ENCODE measurements at regions not wholly inside any gene's neighbourhood (a gene's known extent, or its start where the extent isn't known, plus 50 kb on each side); places are given as distances from the start of the nearest gene placed in this dataset.

DNA sequence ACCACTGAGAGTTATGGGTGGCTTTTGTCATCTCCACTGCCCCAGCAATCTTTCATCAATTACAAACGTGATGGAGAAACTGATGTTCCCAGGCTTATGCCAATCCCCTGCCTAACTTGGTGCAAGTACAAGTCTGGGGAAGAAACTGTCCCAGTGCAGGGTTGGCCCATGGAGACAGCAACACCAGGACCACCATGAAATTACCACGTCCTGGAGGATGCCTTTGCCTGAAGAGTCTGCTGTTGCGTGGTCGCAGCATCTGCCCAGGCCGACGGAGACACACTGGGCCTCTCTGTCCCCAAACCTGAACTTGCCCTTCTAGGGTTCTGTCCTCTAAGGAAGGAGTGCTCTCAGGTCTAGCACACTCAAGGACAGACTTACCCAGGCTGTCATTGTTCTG is 496.8 kb upstream of the RAB6C start:
- no peak overlapping the region for H3K4me3 ChIP-seq (ENCODE audit: low read length)
- no peaks in the 10 kb centered on the region for H3K4me1 ChIP-seq (ENCODE audit: control insufficient read depth in 2 of 2, insufficient read depth in 2 of 2, low read length in 2 of 2)
- peaks cover 0 to 12% (median 4%) of the 10 kb centered on the region in 5 donors for H3K27me3 Mint-ChIP-seq
- no peak overlapping the region for H3K27ac Mint-ChIP-seq
- ChIA-PET POLR2A (no interaction called here), CTCF (no interaction called here)
- H3K9me3 Mint-ChIP-seq, result peaks cover 0 to 3% (median 0%) of the 10 kb centered on the region in 11 donors
- H3K4me1 Mint-ChIP-seq, result peaks cover 0 to 5% (median 0%) of the 10 kb centered on the region in 7 donors
- H3K36me3 ChIP-seq (ENCODE audit: control insufficient read depth in 2 of 3, insufficient read depth in 3 of 3, low read length in 3 of 3), result no peaks in the 10 kb centered on the region
- no peaks in the 10 kb centered on the region for H3K9me3 ChIP-seq (ENCODE audit: control insufficient read depth in 2 of 3, low read length in 3 of 3)
- intact Hi-C loops (cut with micrococcal nuclease), result no loop called here
- H3K27ac ChIP-seq (ENCODE audit: low read depth, low read length), result no peak overlapping the region
- H3K27me3 ChIP-seq (ENCODE audit: control insufficient read depth in 2 of 2, insufficient read depth in 2 of 2, low read length in 2 of 2), result no peaks in the 10 kb centered on the region
- H3K36me3 Mint-ChIP-seq, result no peaks in the 10 kb centered on the region
- no peak for DNase-seq
- no peak overlapping the region for H3K4me3 Mint-ChIP-seq
- ATAC-seq, result no peak

DNA sequence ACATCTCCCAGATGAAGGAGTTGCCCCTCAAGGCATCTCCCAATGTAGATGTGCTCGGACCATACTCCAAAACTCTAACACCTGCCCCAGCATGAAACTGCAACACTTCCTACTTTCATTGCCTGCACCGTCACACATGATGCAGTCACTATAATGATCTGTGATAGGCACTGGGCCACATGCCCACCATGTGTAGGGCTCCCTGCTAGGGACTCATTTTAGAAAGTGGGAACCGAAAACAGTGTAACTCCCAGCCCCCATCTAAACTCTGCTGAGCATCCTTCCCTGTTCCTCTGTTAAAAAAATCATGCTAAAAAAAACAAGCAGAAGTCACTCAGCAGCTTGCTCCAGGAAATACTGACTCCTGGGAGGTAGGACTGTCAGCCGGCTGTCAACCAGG is 496.1 kb upstream of the RAB6C start:
- DNase-seq (no peak), ATAC-seq (peak; percentile 51)
- intact Hi-C loops (cut with micrococcal nuclease), result no loop called here
- Histone ChIP-seq H3K4me1 (ENCODE audit: control insufficient read depth in 2 of 2, insufficient read depth in 2 of 2, low read length in 2 of 2) (no peaks in the 10 kb centered on the region), H3K4me3 (ENCODE audit: low read length) (no peak overlapping the region), H3K27me3 (ENCODE audit: control insufficient read depth in 2 of 2, insufficient read depth in 2 of 2, low read length in 2 of 2) (no peaks in the 10 kb centered on the region), H3K36me3 (ENCODE audit: control insufficient read depth in 2 of 3, insufficient read depth in 3 of 3, low read length in 3 of 3) (no peaks in the 10 kb centered on the region), H3K27ac (ENCODE audit: low read depth, low read length) (no peak overlapping the region), H3K9me3 (ENCODE audit: control insufficient read depth in 2 of 3, low read length in 3 of 3) (no peaks in the 10 kb centered on the region)
- no peak overlapping the region for H3K4me3 Mint-ChIP-seq
- CTCF ChIA-PET, result no interaction called here
- peaks cover 0 to 5% (median 0%) of the 10 kb centered on the region in 7 donors for H3K4me1 Mint-ChIP-seq
- no peak overlapping the region for H3K27ac Mint-ChIP-seq
- POLR2A ChIA-PET, result no interaction called here
- no peaks in the 10 kb centered on the region for H3K36me3 Mint-ChIP-seq
- H3K9me3 Mint-ChIP-seq, result peaks cover 0 to 3% (median 0%) of the 10 kb centered on the region in 11 donors
- H3K27me3 Mint-ChIP-seq, result peaks cover 0 to 12% (median 4%) of the 10 kb centered on the region in 5 donors

DNA sequence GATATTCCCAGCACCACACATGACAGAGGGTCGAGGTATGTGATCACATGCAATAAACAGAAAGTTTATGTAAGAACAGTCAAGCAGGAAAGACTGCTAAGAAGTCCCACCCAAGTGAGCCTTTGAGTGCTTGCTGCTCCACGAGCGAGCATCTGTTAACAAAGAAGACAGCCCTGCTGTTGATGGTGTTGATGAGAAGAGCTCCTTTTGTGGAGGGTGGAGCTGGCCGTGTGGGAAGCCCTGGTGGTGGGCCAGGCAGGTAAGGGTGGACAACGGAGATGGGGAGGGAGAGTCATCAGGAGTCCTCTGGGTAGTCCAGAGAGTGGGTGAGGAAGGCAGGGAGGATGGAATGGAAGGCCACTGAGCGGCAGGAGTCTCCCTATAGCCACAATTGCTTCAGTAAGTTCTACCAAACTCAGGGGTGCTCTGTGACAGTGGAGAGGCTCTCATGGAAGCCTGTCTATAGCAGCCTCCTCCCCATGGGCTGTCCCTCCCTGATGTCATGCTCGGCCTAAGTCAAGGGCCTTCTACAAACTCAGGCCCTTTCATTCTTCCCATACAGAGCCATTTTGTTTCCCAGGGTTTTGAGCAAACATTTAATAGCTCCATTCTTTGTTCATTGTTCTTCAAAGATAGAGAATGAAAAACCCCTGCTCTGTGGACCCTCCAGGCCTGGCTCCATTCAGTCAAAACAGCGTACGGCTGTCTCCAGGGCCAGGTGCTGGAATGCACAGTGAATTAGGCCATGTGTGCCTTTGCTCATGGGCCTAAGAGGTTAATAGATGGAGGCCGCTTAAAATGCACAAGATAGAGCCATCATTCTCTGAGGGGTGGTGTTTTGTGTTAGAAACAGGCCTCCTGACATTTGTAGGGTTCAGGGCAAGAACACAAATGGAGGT is 494.2 kb upstream of the RAB6C start:
- Mint-ChIP-seq H3K27ac (no peak overlapping the region), H3K36me3 (no peaks in the 10 kb centered on the region), H3K4me1 (peaks cover 0 to 5% (median 0%) of the 10 kb centered on the region in 7 donors), H3K9me3 (peaks cover 0 to 5% (median 0%) of the 10 kb centered on the region in 11 donors), H3K27me3 (peaks cover 0 to 16% (median 4%) of the 10 kb centered on the region in 5 donors), H3K4me3 (no peak overlapping the region)
- Histone ChIP-seq H3K27me3 (ENCODE audit: control insufficient read depth in 2 of 2, insufficient read depth in 2 of 2, low read length in 2 of 2) (no peaks in the 10 kb centered on the region), H3K9me3 (ENCODE audit: control insufficient read depth in 2 of 3, low read length in 3 of 3) (no peaks in the 10 kb centered on the region), H3K36me3 (ENCODE audit: control insufficient read depth in 2 of 3, insufficient read depth in 3 of 3, low read length in 3 of 3) (no peaks in the 10 kb centered on the region), H3K4me3 (ENCODE audit: low read length) (no peak overlapping the region), H3K4me1 (ENCODE audit: control insufficient read depth in 2 of 2, insufficient read depth in 2 of 2, low read length in 2 of 2) (no peaks in the 10 kb centered on the region), H3K27ac (ENCODE audit: low read depth, low read length) (no peak overlapping the region)
- no peak for ATAC-seq
- DNase-seq, result no peak
- ChIA-PET POLR2A (no interaction called here), CTCF (no interaction called here)
- intact Hi-C loops (cut with micrococcal nuclease), result no loop called here

DNA sequence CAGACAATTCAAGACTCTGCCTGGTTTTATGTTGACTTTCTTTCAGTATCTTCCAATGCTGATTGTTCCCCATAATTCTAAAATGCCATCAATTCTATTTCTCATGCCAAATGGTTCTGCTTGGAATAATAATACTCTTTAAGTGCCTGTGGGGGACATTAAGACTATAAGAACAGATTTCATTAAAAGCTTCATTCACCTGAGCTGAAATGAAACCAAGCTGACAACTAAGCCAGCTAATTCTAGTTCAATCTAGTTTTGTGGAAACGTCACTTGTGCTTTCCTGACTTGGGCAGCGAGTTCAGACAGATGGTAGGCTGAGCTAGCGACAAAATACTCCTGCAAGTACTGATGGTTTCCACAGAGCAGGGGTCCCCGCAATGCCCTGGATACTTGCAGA is 491.1 kb upstream of the RAB6C start:
- no peaks in the 10 kb centered on the region for H3K4me1 Mint-ChIP-seq
- H3K9me3 Mint-ChIP-seq, result peaks cover 0 to 5% (median 0%) of the 10 kb centered on the region in 11 donors
- no peak overlapping the region for H3K27ac ChIP-seq (ENCODE audit: low read depth, low read length)
- ChIA-PET CTCF (no interaction called here), POLR2A (no interaction called here)
- no peak overlapping the region for H3K4me3 Mint-ChIP-seq
- no peaks in the 10 kb centered on the region for H3K27me3 ChIP-seq (ENCODE audit: control insufficient read depth in 2 of 2, insufficient read depth in 2 of 2, low read length in 2 of 2)
- H3K36me3 Mint-ChIP-seq, result no peaks in the 10 kb centered on the region
- H3K36me3 ChIP-seq (ENCODE audit: control insufficient read depth in 2 of 3, insufficient read depth in 3 of 3, low read length in 3 of 3), result no peaks in the 10 kb centered on the region
- DNase-seq (no peak), ATAC-seq (no peak)
- H3K27ac Mint-ChIP-seq, result no peak overlapping the region
- no peaks in the 10 kb centered on the region for H3K4me1 ChIP-seq (ENCODE audit: control insufficient read depth in 2 of 2, insufficient read depth in 2 of 2, low read length in 2 of 2)
- peaks cover 0 to 13% (median 4%) of the 10 kb centered on the region in 5 donors for H3K27me3 Mint-ChIP-seq
- intact Hi-C loops (cut with micrococcal nuclease), result no loop called here
- H3K4me3 ChIP-seq (ENCODE audit: low read length), result no peak overlapping the region
- H3K9me3 ChIP-seq (ENCODE audit: control insufficient read depth in 2 of 3, low read length in 3 of 3), result no peaks in the 10 kb centered on the region

DNA sequence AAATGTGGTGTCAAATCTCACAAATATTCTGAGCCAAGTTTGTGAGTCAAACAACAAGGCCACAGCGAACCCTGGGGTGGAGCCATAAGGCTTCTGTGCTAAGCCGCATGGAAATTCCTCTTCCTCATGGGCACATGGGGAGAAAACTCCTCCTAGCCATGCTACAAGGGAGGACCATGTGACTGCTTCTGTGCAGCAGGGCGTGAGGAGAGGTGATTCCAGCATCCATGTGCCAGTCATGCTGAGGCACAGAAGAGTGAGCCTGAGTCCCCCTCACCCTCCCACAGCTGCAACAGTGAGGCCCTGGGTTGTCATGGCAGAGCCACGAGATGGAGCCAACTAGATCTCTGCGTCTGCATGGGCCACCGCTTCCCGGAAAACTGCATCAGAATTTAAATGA is 488.8 kb upstream of the RAB6C start:
- no peaks in the 10 kb centered on the region for H3K9me3 ChIP-seq (ENCODE audit: control insufficient read depth in 2 of 3, low read length in 3 of 3)
- CTCF ChIA-PET, result no interaction called here
- H3K27ac ChIP-seq (ENCODE audit: low read depth, low read length), result no peak overlapping the region
- no peak overlapping the region for H3K27ac Mint-ChIP-seq
- no peak overlapping the region for H3K4me3 ChIP-seq (ENCODE audit: low read length)
- DNase-seq (no peak), ATAC-seq (no peak)
- POLR2A ChIA-PET, result no interaction called here
- no peaks in the 10 kb centered on the region for H3K36me3 Mint-ChIP-seq
- H3K27me3 Mint-ChIP-seq, result peaks cover 0 to 12% (median 8%) of the 10 kb centered on the region in 5 donors
- H3K9me3 Mint-ChIP-seq, result peaks cover 0 to 5% (median 0%) of the 10 kb centered on the region in 11 donors
- no peaks in the 10 kb centered on the region for H3K27me3 ChIP-seq (ENCODE audit: control insufficient read depth in 2 of 2, insufficient read depth in 2 of 2, low read length in 2 of 2)
- H3K36me3 ChIP-seq (ENCODE audit: control insufficient read depth in 2 of 3, insufficient read depth in 3 of 3, low read length in 3 of 3), result no peaks in the 10 kb centered on the region
- no peaks in the 10 kb centered on the region for H3K4me1 ChIP-seq (ENCODE audit: control insufficient read depth in 2 of 2, insufficient read depth in 2 of 2, low read length in 2 of 2)
- no peaks in the 10 kb centered on the region for H3K4me1 Mint-ChIP-seq
- intact Hi-C loops (cut with micrococcal nuclease), result no loop called here
- H3K4me3 Mint-ChIP-seq, result no peak overlapping the region

DNA sequence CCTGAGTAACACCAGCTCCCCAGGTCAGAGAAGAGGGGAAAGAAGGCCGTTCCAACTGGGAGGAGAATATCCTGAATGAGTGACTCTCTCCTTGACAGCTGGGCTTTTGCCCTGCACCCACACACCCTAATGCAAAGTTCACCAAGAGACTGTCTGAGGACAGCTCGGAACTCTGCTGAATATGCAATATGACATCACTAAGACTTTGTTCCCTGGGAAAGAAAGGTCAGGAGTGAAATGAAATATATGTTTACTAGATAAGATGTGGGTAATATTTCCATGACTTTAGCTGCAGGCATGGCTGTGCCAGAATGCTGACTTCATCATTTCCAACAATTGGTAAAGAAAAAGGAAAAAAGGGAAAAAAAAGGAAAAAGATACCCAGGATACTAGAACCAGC is 488.2 kb upstream of the RAB6C start:
- DNase-seq, result no peak
- H3K36me3 Mint-ChIP-seq, result no peaks in the 10 kb centered on the region
- Histone ChIP-seq H3K27me3 (ENCODE audit: control insufficient read depth in 2 of 2, insufficient read depth in 2 of 2, low read length in 2 of 2) (no peaks in the 10 kb centered on the region), H3K27ac (ENCODE audit: low read depth, low read length) (no peak overlapping the region), H3K4me1 (ENCODE audit: control insufficient read depth in 2 of 2, insufficient read depth in 2 of 2, low read length in 2 of 2) (no peaks in the 10 kb centered on the region), H3K4me3 (ENCODE audit: low read length) (no peak overlapping the region), H3K9me3 (ENCODE audit: control insufficient read depth in 2 of 3, low read length in 3 of 3) (no peaks in the 10 kb centered on the region), H3K36me3 (ENCODE audit: control insufficient read depth in 2 of 3, insufficient read depth in 3 of 3, low read length in 3 of 3) (no peaks in the 10 kb centered on the region)
- H3K27me3 Mint-ChIP-seq, result peaks cover 0 to 12% (median 4%) of the 10 kb centered on the region in 5 donors
- intact Hi-C loops (cut with micrococcal nuclease), result no loop called here
- ATAC-seq, result no peak
- ChIA-PET CTCF (no interaction called here), POLR2A (no interaction called here)
- H3K4me1 Mint-ChIP-seq, result no peaks in the 10 kb centered on the region
- H3K4me3 Mint-ChIP-seq, result no peak overlapping the region
- H3K9me3 Mint-ChIP-seq, result peaks cover 0 to 5% (median 0%) of the 10 kb centered on the region in 11 donors
- no peak overlapping the region for H3K27ac Mint-ChIP-seq

DNA sequence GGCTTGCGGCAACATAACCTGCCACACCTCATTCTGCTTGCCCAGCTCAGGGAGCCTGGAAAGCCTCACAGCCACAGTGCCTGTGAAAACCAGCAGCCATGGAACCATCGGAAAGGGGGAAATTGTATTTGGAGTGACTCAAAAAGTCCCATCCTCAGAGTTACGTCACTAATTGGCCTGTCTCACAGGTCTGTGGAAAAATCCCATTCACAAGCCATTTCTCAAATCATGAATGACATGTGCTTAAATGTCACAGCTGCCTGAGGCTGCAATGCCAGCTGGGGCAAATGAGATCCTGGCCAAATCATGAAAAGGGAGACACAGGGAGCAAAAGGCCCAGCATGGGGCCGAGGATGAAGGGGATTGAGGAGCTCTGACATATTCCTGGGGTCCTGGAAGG is 486.9 kb upstream of the RAB6C start:
- ChIA-PET CTCF (no interaction called here), POLR2A (no interaction called here)
- H3K27me3 Mint-ChIP-seq, result peaks cover 0 to 12% (median 4%) of the 10 kb centered on the region in 5 donors
- no peaks in the 10 kb centered on the region for H3K36me3 Mint-ChIP-seq
- H3K27ac Mint-ChIP-seq, result no peak overlapping the region
- H3K9me3 ChIP-seq (ENCODE audit: control insufficient read depth in 2 of 3, low read length in 3 of 3), result no peaks in the 10 kb centered on the region
- H3K4me1 Mint-ChIP-seq, result no peaks in the 10 kb centered on the region
- intact Hi-C loops (cut with micrococcal nuclease), result no loop called here
- H3K27me3 ChIP-seq (ENCODE audit: control insufficient read depth in 2 of 2, insufficient read depth in 2 of 2, low read length in 2 of 2), result no peaks in the 10 kb centered on the region
- peaks cover 0 to 5% (median 0%) of the 10 kb centered on the region in 11 donors for H3K9me3 Mint-ChIP-seq
- no peaks in the 10 kb centered on the region for H3K36me3 ChIP-seq (ENCODE audit: control insufficient read depth in 2 of 3, insufficient read depth in 3 of 3, low read length in 3 of 3)
- no peak overlapping the region for H3K27ac ChIP-seq (ENCODE audit: low read depth, low read length)
- ATAC-seq (no peak), DNase-seq (no peak)
- no peaks in the 10 kb centered on the region for H3K4me1 ChIP-seq (ENCODE audit: control insufficient read depth in 2 of 2, insufficient read depth in 2 of 2, low read length in 2 of 2)
- no peak overlapping the region for H3K4me3 Mint-ChIP-seq
- no peak overlapping the region for H3K4me3 ChIP-seq (ENCODE audit: low read length)

Measured in naive thymus-derived CD4-positive, alpha-beta T cell (primary cell).